ENCODE measurements at regions not wholly inside any gene's neighbourhood (a gene's known extent, or its start where the extent isn't known, plus 50 kb on each side); places are given as distances from the start of the nearest gene placed in this dataset.

GRCh38 chr9:82115331-82115730, 126.8 kb downstream of the SPATA31D1 start:
- TF ChIP-seq, protein P1, sequence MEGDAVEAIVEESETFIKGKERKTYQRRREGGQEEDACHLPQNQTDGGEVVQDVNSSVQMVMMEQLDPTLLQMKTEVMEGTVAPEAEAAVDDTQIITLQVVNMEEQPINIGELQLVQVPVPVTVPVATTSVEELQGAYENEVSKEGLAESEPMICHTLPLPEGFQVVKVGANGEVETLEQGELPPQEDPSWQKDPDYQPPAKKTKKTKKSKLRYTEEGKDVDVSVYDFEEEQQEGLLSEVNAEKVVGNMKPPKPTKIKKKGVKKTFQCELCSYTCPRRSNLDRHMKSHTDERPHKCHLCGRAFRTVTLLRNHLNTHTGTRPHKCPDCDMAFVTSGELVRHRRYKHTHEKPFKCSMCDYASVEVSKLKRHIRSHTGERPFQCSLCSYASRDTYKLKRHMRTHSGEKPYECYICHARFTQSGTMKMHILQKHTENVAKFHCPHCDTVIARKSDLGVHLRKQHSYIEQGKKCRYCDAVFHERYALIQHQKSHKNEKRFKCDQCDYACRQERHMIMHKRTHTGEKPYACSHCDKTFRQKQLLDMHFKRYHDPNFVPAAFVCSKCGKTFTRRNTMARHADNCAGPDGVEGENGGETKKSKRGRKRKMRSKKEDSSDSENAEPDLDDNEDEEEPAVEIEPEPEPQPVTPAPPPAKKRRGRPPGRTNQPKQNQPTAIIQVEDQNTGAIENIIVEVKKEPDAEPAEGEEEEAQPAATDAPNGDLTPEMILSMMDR (IDR thresholded peaks at IDR 0.05; ENCODE audit: insufficient read depth, low read depth, low read length, missing control alignments), result no peak
- H3K4me3 ChIP-seq (ENCODE audit: low read length), result no peak overlapping the region
- DNase-seq (ENCODE audit: low read depth), result no peak

DNA sequence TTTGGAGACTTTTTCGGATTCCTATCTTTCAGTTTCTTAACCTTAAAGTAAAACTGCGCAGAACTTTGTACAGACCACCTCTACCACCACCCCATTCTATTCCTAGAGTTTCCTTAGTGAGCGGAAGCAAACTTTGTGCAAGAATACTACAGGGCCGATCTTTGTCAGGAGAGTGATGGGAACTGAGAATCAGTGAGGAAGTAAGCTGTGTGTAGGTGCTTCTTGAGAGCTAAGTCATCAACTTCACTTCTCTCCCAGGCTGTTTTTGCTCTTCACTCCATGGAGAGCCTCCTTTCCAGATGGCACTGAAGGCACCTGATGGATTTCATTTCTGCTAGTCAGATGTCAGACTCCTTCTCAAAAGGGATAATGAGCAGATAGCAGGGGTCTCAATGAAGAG, 127.3 kb downstream of the SPATA31D1 start:
- TF ChIP-seq, protein P1 (IDR thresholded peaks at IDR 0.05; ENCODE audit: insufficient read depth, low read depth, low read length, missing control alignments), result no peak
- no peak for DNase-seq (ENCODE audit: low read depth)

DNA sequence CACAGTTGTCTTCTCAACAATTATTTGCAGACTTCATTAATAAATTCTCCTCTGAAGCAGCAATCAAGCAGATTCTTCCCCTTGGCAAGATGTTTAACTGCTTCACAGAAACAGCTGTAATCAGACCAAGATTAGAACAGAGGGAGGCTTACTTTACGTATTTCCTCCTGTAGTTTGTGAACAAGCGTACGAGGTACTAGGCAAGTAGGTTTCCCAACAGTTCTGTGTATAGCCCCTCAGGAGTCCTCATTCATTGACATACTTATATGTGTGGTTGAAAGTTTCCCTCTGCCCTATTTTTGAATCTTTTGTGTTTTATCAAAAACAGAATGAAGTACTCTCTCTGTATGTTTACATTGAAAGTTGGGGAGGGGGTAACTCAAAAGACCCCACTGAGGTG, 128.0 kb downstream of the SPATA31D1 start:
- DNase-seq (ENCODE audit: low read depth), result no peak
- no peak overlapping the region for H3K4me3 ChIP-seq (ENCODE audit: low read length)
- TF ChIP-seq, protein P1 (IDR thresholded peaks at IDR 0.05; ENCODE audit: insufficient read depth, low read depth, low read length, missing control alignments), result no peak

More for the DNA sequence above, 127.3 kb downstream of the SPATA31D1 start:
- no peak overlapping the region for H3K4me3 ChIP-seq (ENCODE audit: low read length)

GRCh38 chr9:82117026-82117811, 128.6 kb downstream of the SPATA31D1 start:
- no peak for DNase-seq (ENCODE audit: low read depth)
- H3K4me3 ChIP-seq (ENCODE audit: low read length), result no peak overlapping the region
- TF ChIP-seq, protein P1 (IDR thresholded peaks at IDR 0.05; ENCODE audit: insufficient read depth, low read depth, low read length, missing control alignments), result no peak

DNA sequence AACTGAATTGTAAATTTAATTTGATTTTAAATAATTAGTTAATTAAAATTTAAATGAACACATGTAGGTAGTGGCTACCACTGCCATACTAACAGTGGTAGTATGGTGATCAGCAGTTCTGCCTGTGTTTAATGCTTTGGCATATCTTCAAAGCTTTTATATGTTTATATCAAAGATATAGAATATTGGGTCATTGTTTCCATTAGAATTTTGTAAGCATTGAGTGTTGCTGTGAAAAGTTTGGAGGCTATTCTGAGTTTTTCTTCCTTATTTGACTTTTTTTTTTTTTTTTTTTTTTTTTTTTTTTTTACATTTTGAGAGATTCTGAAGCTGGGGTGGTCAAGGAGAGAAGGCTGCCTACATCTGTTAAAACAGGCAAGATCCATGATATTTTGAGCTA, 134.2 kb downstream of the SPATA31D1 start:
- TF ChIP-seq, protein P1 (IDR thresholded peaks at IDR 0.05; ENCODE audit: insufficient read depth, low read depth, low read length, missing control alignments), result no peak
- no peak overlapping the region for H3K4me3 ChIP-seq (ENCODE audit: low read length)
- no peak for DNase-seq (ENCODE audit: low read depth)

DNA sequence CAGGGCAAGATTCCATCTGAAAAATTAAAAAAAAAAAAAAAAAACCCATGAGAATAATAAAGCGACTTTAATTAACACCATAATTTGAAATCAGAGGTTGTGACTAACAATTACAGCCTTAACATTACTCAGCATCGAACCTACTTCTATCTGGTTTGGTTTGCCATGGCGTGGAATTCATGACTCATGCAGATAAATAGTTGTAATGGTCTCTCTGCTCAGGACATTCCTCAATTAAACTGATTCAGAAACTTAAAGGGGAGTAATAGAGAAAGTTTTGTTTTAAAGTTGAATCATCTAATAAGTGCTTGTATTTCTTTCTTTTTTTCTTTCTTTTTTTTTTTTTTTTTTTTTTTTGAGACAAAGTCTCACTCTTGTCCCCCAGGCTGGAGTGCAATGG, 135.5 kb downstream of the SPATA31D1 start:
- peak; percentile 58 for DNase-seq (ENCODE audit: low read depth)
- TF ChIP-seq, protein P1 (IDR thresholded peaks at IDR 0.05; ENCODE audit: insufficient read depth, low read depth, low read length, missing control alignments), result no peak
- no peak overlapping the region for H3K4me3 ChIP-seq (ENCODE audit: low read length)

- no peak overlapping the region for H3K4me3 ChIP-seq (ENCODE audit: low read length)
- no peak for DNase-seq (ENCODE audit: low read depth)
- TF ChIP-seq, protein P1 (IDR thresholded peaks at IDR 0.05; ENCODE audit: insufficient read depth, low read depth, low read length, missing control alignments), result no peak
These were observed 137.7 kb downstream of the SPATA31D1 start for GRCh38 chr9:82126256-82126655.

Measured in epithelial cell of esophagus (primary cell).